Endothelial cell (in vitro differentiated cells): ENCODE measurements at regions not wholly inside any gene's neighbourhood (a gene's known extent, or its start where the extent isn't known, plus 50 kb on each side); places are given as distances from the start of the nearest gene placed in this dataset.
"Not testable (repeated sequence)": the region's sequence is repeated elsewhere in the genome, so short reads cannot be mapped to it uniquely, and the experiment has no call there.

Experiments
- DNase-seq: peaks from one replicate; pipeline ENCODE4 v3.0.0; 2021; ENCODE audit warnings: low spot score
- H3K27ac Mint-ChIP-seq: one replicate; pipeline ENCODE4 v1.8.0; 2021; ENCODE audit warnings: mixed read lengths, inconsistent platforms; ENCODE audit not compliant: unreplicated experiment
- H3K27me3 Mint-ChIP-seq: one replicate; pipeline ENCODE4 v1.8.0; 2021; ENCODE audit warnings: mild to moderate bottlenecking, moderate library complexity, mixed read lengths, inconsistent platforms; ENCODE audit not compliant: unreplicated experiment
- H3K36me3 Mint-ChIP-seq: one replicate; pipeline ENCODE4 v1.8.0; 2021; ENCODE audit warnings: mild to moderate bottlenecking, low read depth, mixed read lengths, inconsistent platforms; ENCODE audit not compliant: unreplicated experiment
- H3K4me1 Mint-ChIP-seq: one replicate; pipeline ENCODE4 v1.8.0; 2021; ENCODE audit warnings: mild to moderate bottlenecking, mixed read lengths, inconsistent platforms; ENCODE audit not compliant: unreplicated experiment
- H3K4me3 Mint-ChIP-seq: one replicate; pipeline ENCODE4 v1.8.0; 2021; ENCODE audit warnings: mild to moderate bottlenecking, mixed read lengths, inconsistent platforms; ENCODE audit not compliant: unreplicated experiment
- H3K9me3 Mint-ChIP-seq: one replicate; pipeline ENCODE4 v1.8.0; 2021; ENCODE audit warnings: mixed read lengths, inconsistent platforms; ENCODE audit not compliant: unreplicated experiment

- not testable (repeated sequence) for DNase-seq, H3K9me3 Mint-ChIP-seq, H3K36me3 Mint-ChIP-seq, H3K27ac Mint-ChIP-seq, H3K27me3 Mint-ChIP-seq, H3K4me3 Mint-ChIP-seq, H3K4me1 Mint-ChIP-seq
These were observed 445.8 kb downstream of the GOLGA6L6 start for GRCh38 chr15:20095699-20096303.

- H3K27me3 Mint-ChIP-seq, H3K4me3 Mint-ChIP-seq: not testable (repeated sequence)
These were observed 452.1 kb downstream of the GOLGA6L6 start for GRCh38 chr15:20089541-20089940.

GRCh38 chr15:20084026-20084425 lies 457.6 kb downstream of the GOLGA6L6 start:
- H3K27me3 Mint-ChIP-seq, H3K36me3 Mint-ChIP-seq, DNase-seq, H3K4me3 Mint-ChIP-seq, H3K9me3 Mint-ChIP-seq, H3K4me1 Mint-ChIP-seq, H3K27ac Mint-ChIP-seq: not testable (repeated sequence)

More at GRCh38 chr15:20089541-20089940, 452.1 kb downstream of the GOLGA6L6 start:
- not testable (repeated sequence) for H3K9me3 Mint-ChIP-seq, H3K4me1 Mint-ChIP-seq, H3K27ac Mint-ChIP-seq, H3K36me3 Mint-ChIP-seq, DNase-seq

- H3K27ac Mint-ChIP-seq, H3K4me1 Mint-ChIP-seq, H3K36me3 Mint-ChIP-seq, H3K27me3 Mint-ChIP-seq, DNase-seq, H3K9me3 Mint-ChIP-seq, H3K4me3 Mint-ChIP-seq: not testable (repeated sequence)
These were observed 467.5 kb downstream of the GOLGA6L6 start for GRCh38 chr15:20074082-20074481.

GRCh38 chr15:20069043-20069442 lies 472.6 kb downstream of the GOLGA6L6 start:
- not testable (repeated sequence) for H3K36me3 Mint-ChIP-seq, H3K9me3 Mint-ChIP-seq, H3K4me3 Mint-ChIP-seq, H3K4me1 Mint-ChIP-seq, H3K27me3 Mint-ChIP-seq, DNase-seq, H3K27ac Mint-ChIP-seq

GRCh38 chr15:20066173-20066572 lies 475.4 kb downstream of the GOLGA6L6 start:
- not testable (repeated sequence) for H3K36me3 Mint-ChIP-seq, H3K4me3 Mint-ChIP-seq, H3K27me3 Mint-ChIP-seq, H3K4me1 Mint-ChIP-seq, H3K27ac Mint-ChIP-seq, H3K9me3 Mint-ChIP-seq, DNase-seq

- not testable (repeated sequence) for H3K27me3 Mint-ChIP-seq, H3K36me3 Mint-ChIP-seq, DNase-seq, H3K4me1 Mint-ChIP-seq, H3K4me3 Mint-ChIP-seq, H3K9me3 Mint-ChIP-seq, H3K27ac Mint-ChIP-seq
These were observed 476.1 kb downstream of the GOLGA6L6 start for GRCh38 chr15:20065508-20065907.

GRCh38 chr15:20063167-20063566 lies 478.4 kb downstream of the GOLGA6L6 start:
- H3K27ac Mint-ChIP-seq, H3K27me3 Mint-ChIP-seq, DNase-seq, H3K9me3 Mint-ChIP-seq, H3K36me3 Mint-ChIP-seq, H3K4me1 Mint-ChIP-seq, H3K4me3 Mint-ChIP-seq: not testable (repeated sequence)

- H3K4me3 Mint-ChIP-seq, H3K27ac Mint-ChIP-seq, H3K9me3 Mint-ChIP-seq, H3K27me3 Mint-ChIP-seq, H3K36me3 Mint-ChIP-seq, H3K4me1 Mint-ChIP-seq, DNase-seq: not testable (repeated sequence)
These were observed 480.8 kb downstream of the GOLGA6L6 start for GRCh38 chr15:20060838-20061237.

GRCh38 chr15:20056871-20057270 lies 484.7 kb downstream of the GOLGA6L6 start:
- not testable (repeated sequence) for H3K27me3 Mint-ChIP-seq, DNase-seq, H3K4me3 Mint-ChIP-seq, H3K36me3 Mint-ChIP-seq, H3K4me1 Mint-ChIP-seq, H3K27ac Mint-ChIP-seq, H3K9me3 Mint-ChIP-seq

- not testable (repeated sequence) for H3K36me3 Mint-ChIP-seq, H3K27me3 Mint-ChIP-seq, H3K9me3 Mint-ChIP-seq, H3K4me1 Mint-ChIP-seq, DNase-seq, H3K4me3 Mint-ChIP-seq, H3K27ac Mint-ChIP-seq
These were observed 485.7 kb downstream of the GOLGA6L6 start for GRCh38 chr15:20055921-20056320.

- not testable (repeated sequence) for H3K4me1 Mint-ChIP-seq, H3K4me3 Mint-ChIP-seq, H3K9me3 Mint-ChIP-seq, DNase-seq, H3K27ac Mint-ChIP-seq, H3K36me3 Mint-ChIP-seq, H3K27me3 Mint-ChIP-seq
These were observed 493.4 kb downstream of the GOLGA6L6 start for GRCh38 chr15:20048189-20048588.

- H3K27me3 Mint-ChIP-seq: not testable (repeated sequence)
These were observed 496.4 kb downstream of the GOLGA6L6 start for GRCh38 chr15:20045165-20045564.

More at GRCh38 chr15:20045165-20045564, 496.4 kb downstream of the GOLGA6L6 start:
- DNase-seq, H3K4me1 Mint-ChIP-seq, H3K9me3 Mint-ChIP-seq, H3K4me3 Mint-ChIP-seq, H3K36me3 Mint-ChIP-seq, H3K27ac Mint-ChIP-seq: not testable (repeated sequence)
